ENCODE measurements at regions not wholly inside any gene's neighbourhood (a gene's known extent, or its start where the extent isn't known, plus 50 kb on each side); places are given as distances from the start of the nearest gene placed in this dataset.

DNA sequence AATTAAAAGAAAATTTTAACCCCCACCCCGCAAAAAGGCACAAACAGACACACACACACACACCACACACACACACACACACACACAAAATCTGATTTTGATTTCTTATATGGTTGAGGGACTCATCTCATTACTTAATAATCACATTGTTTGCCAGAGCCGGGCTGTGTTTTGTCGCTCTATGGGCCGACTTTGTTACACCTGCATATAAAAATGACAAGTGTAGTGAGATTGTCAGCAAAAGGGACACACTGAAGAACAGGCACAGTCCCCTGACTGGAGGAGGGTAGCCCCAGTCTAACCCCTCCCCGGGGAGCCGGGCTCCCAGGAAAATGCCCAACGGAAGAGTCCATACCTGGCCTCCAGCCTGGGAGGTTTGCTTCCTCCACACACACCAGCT, 221.6 kb downstream of the ENGASE start:
- H3K27ac ChIP-seq = no peak overlapping the region
- 54% methylated on average over 7 of the region's 7 CpGs for WGBS (ENCODE audit: missing lambda C conversion rate)
- no peaks in the 10 kb centered on the region for H3K9me3 ChIP-seq
- ATAC-seq = no peak
- no peak for FAIRE-seq
- ChIA-PET POLR2A (no interaction called here), CTCF (interaction anchor here (1.1 to 1.9 kb wide), 4 partner anchors 17 to 108 kb away, joined by 3 to 6 read pairs (median 4); no protein-coding TSS in a partner anchor)
- TF ChIP-seq SMC3 (IDR thresholded peaks at IDR 0.05) = no peak
- no peak for TF ChIP-seq FOSL2 (IDR thresholded peaks at IDR 0.05)
- TF ChIP-seq FOSL2 (CRISPR knock-in tag; IDR thresholded peaks at IDR 0.05) = no peak
- TF ChIP-seq MAZ (IDR thresholded peaks at IDR 0.05; ENCODE audit: borderline replicate concordance, low read depth, low read length) = no peak
- TF ChIP-seq SREBF2 (IDR thresholded peaks at IDR 0.05) = no peak
- TF ChIP-seq, protein P1, sequence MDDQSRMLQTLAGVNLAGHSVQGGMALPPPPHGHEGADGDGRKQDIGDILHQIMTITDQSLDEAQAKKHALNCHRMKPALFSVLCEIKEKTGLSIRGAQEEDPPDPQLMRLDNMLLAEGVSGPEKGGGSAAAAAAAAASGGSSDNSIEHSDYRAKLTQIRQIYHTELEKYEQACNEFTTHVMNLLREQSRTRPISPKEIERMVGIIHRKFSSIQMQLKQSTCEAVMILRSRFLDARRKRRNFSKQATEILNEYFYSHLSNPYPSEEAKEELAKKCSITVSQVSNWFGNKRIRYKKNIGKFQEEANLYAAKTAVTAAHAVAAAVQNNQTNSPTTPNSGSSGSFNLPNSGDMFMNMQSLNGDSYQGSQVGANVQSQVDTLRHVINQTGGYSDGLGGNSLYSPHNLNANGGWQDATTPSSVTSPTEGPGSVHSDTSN (IDR thresholded peaks at IDR 0.05) = no peak
- no peak for TF ChIP-seq MYC (IDR thresholded peaks at IDR 0.05; ENCODE audit: borderline replicate concordance, low read length)
- TF ChIP-seq, protein P2, sequence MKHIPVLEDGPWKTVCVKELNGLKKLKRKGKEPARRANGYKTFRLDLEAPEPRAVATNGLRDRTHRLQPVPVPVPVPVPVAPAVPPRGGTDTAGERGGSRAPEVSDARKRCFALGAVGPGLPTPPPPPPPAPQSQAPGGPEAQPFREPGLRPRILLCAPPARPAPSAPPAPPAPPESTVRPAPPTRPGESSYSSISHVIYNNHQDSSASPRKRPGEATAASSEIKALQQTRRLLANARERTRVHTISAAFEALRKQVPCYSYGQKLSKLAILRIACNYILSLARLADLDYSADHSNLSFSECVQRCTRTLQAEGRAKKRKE (CRISPR knock-in tag; IDR thresholded peaks at IDR 0.05; ENCODE audit: low read depth) = no peak
- no peak for TF ChIP-seq EHF (CRISPR knock-in tag; IDR thresholded peaks at IDR 0.05)
- no peak for TF ChIP-seq RFX5 (IDR thresholded peaks at IDR 0.05)
- TF ChIP-seq KDM1A (IDR thresholded peaks at IDR 0.05; ENCODE audit: low read depth) = no peak
- TF ChIP-seq HOXB5 (CRISPR knock-in tag; IDR thresholded peaks at IDR 0.05) = no peak
- no peak for TF ChIP-seq KDM5A (IDR thresholded peaks at IDR 0.05)
- TF ChIP-seq RARB (CRISPR knock-in tag; IDR thresholded peaks at IDR 0.05) = no peak
- TF ChIP-seq RCOR1 (IDR thresholded peaks at IDR 0.05; ENCODE audit: low read depth, low read length) = no peak
- no peak for TF ChIP-seq CHD4 (IDR thresholded peaks at IDR 0.05; ENCODE audit: borderline replicate concordance)
- TF ChIP-seq FOSB (CRISPR knock-in tag; IDR thresholded peaks at IDR 0.05) = no peak
- TF ChIP-seq, protein P3, sequence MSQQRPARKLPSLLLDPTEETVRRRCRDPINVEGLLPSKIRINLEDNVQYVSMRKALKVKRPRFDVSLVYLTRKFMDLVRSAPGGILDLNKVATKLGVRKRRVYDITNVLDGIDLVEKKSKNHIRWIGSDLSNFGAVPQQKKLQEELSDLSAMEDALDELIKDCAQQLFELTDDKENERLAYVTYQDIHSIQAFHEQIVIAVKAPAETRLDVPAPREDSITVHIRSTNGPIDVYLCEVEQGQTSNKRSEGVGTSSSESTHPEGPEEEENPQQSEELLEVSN (IDR thresholded peaks at IDR 0.05; ENCODE audit: borderline replicate concordance, low read depth) = no peak
- TF ChIP-seq, protein P4, sequence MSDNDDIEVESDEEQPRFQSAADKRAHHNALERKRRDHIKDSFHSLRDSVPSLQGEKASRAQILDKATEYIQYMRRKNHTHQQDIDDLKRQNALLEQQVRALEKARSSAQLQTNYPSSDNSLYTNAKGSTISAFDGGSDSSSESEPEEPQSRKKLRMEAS (IDR thresholded peaks at IDR 0.05) = no peak
- TF ChIP-seq CBX2 (IDR thresholded peaks at IDR 0.05; ENCODE audit: borderline replicate concordance, low read depth) = no peak
- TF ChIP-seq NFE2L2 (conservative IDR thresholded peaks at IDR 0.05; ENCODE audit: low read length) = no peak
- no peak overlapping the region for H3K4me2 ChIP-seq
- DNase-seq (ENCODE audit: low read depth in 1 of 2, low spot score in 1 of 2) = no peak
- H3K4me1 ChIP-seq = peaks cover 6% of the 10 kb centered on the region; the same call in 2 of the 3 replicates
- no peak overlapping the region for H3K4me3 ChIP-seq

DNA sequence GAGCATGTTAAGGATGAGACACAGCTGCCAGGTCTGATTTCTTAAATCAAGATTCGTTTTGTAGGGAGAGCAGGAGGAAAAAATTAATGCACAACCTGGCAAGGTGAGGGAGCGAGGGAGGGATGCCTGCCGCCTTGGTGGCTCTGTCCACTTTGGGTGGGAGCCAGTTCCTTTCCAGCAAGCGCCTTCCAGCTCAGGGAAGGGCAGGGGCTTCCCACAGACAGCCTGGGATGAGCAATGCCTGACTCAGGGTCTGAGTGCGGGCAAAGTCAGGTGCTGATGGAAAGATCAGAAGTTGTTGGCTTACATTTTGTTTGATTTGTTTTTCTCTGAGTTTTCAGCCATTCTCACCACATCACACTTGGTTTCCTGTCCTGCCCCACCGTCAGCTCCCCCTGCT, 220.7 kb downstream of the ENGASE start:
- peak; percentile 45 to 53; a peak in 5 of 6 replicates for ATAC-seq
- CTCF ChIA-PET = interaction anchor here (0.9 to 1.7 kb wide), 7 partner anchors 12 to 107 kb away, joined by 3 to 4 read pairs (median 4); no protein-coding TSS in a partner anchor
- Histone ChIP-seq H3K27ac (no peak overlapping the region), H3K9me3 (no peaks in the 10 kb centered on the region), H3K4me2 (no peak overlapping the region), H3K4me3 (no peak overlapping the region), H3K4me1 (peaks cover 6% of the 10 kb centered on the region; the same call in 2 of the 3 replicates)
- DNase-seq (ENCODE audit: low read depth in 1 of 2, low spot score in 1 of 2) = peak in 1 of 2 experiments; percentile 31
- POLR2A ChIA-PET = no interaction called here
- TF ChIP-seq PHF8 (IDR thresholded peaks at IDR 0.05; ENCODE audit: borderline replicate concordance, low read depth) (no peak), FOSL2 (IDR thresholded peaks at IDR 0.05) (no peak), FOSL2 (CRISPR knock-in tag; IDR thresholded peaks at IDR 0.05) (0 out of 2 replicates have a peak, but pooled peaks have one; percentile 11), NPAS2 (CRISPR knock-in tag; IDR thresholded peaks at IDR 0.05; ENCODE audit: borderline replicate concordance) (no peak)
- 29% methylated on average over 6 of the region's 6 CpGs for WGBS (ENCODE audit: missing lambda C conversion rate)
- FAIRE-seq = no peak

Data from A549 (cell line).